COR-L47 (cell line): ENCODE measurements at regions not wholly inside any gene's neighbourhood (a gene's known extent, or its start where the extent isn't known, plus 50 kb on each side); places are given as distances from the start of the nearest gene placed in this dataset.
"Not testable (repeated sequence)": the region's sequence is repeated elsewhere in the genome, so short reads cannot be mapped to it uniquely, and the experiment has no call there.

Experiments used
- DNase-seq: peaks from one replicate; lab custom pipeline; 2025; lab: John Stamatoyannopoulos, UW

- not testable (repeated sequence) for DNase-seq
Measured at GRCh38 chr2:95765925-95766910, 174.4 kb downstream of the TRIM43 start.

- DNase-seq = not testable (repeated sequence)
Measured at GRCh38 chr2:95767531-95767930, 175.7 kb downstream of the TRIM43 start.

GRCh38 chr2:95767950-95768349 is 176.1 kb downstream of the TRIM43 start:
- DNase-seq = not testable (repeated sequence)

GRCh38 chr2:95769256-95769655 is 177.5 kb downstream of the TRIM43 start:
- not testable (repeated sequence) for DNase-seq

- DNase-seq = not testable (repeated sequence)
Measured at GRCh38 chr2:95770726-95771125, 178.9 kb downstream of the TRIM43 start.

- DNase-seq = not testable (repeated sequence)
Measured at GRCh38 chr2:95774322-95775192, 182.8 kb downstream of the TRIM43 start.

GRCh38 chr2:95775193-95775531 is 183.4 kb downstream of the TRIM43 start:
- not testable (repeated sequence) for DNase-seq
